HS-27A (cell line): ENCODE measurements at regions not wholly inside any gene's neighbourhood (a gene's known extent, or its start where the extent isn't known, plus 50 kb on each side); places are given as distances from the start of the nearest gene placed in this dataset.

Experiments used
- DNase-seq: peaks from one replicate; pipeline ENCODE4 v3.0.0-alpha.2; 2012; ENCODE audit warnings: low read depth, missing footprints

DNA sequence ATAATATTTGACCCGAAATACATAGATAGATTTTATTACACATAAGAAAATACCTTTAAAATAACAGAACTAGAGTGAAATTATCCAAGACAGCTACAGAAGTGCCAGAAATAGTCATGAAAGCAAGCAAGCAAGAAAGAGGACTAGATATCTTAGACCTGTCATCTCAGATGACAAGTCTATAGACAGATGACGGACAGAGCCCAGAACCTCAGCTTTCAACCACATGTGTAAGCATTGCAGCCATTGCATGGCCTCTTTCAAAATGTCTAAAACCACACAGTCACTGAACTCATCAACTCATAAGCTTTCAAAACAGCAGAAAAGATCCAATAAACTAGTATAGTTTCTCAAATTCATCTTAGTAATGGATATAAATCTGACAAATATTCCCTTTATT lies 59.8 kb upstream of the FHIT start:
- DNase-seq = no peak

- DNase-seq = no peak
Measured at GRCh38 chr3:61315871-61316270, 64.6 kb upstream of the FHIT start.

DNA sequence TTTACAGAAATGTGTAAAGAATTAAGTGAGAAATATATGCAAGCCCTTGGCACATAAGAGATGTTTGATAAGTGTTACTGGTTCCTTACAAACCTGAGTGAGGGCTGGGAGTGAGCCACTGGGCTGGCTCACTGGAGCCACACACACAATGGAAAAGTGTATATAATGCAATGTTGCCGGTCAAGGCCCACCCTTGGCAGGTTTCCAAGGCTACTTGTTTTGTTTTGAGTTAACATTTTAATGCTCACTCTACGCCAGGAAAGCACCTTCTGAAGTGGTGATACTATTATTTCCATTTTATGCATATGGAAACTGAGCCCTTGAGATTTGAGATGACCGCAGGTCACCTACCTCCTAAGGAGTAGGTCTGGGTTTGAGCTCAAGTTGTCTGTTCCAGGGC lies 71.8 kb upstream of the FHIT start:
- no peak for DNase-seq

- no peak for DNase-seq
Measured at GRCh38 chr3:61331929-61332552, 80.8 kb upstream of the FHIT start.

DNA sequence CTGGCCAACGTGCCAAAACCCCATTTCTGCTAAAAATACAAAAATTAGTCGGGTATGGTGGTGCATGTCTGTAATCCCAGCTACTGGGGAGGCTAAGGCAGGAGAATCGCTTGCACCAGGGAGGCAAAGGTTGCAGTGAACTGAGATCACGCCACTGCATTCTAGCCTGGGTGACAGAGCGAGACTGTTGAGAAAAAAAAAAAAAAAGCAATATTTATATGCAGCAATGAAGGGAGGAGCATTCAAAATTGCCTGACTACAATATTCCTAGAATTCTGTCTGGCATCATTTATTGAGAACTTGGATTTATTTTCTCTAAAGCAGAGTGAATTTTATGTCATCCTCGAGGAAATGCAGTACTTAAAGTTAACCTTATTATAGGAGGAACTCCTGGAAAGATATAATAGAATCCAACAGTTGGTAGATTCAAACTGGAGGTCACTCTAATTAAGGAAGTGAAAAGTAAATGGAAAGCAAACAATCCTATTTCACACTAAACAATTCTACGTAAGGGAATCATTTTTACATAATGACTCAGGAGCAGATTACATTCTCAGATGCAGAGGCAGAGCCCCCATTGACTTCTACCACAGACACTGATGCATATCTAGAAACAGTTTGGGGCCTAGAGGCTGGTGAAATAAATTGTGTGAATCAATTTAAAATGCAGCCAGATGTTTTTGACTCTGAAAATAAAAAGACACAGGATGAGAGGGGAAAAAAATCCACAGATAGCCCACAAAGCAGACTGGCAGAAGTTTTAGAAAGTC lies 82.1 kb upstream of the FHIT start:
- DNase-seq = no peak

- DNase-seq = no peak
Measured at GRCh38 chr3:61334783-61335182, 83.5 kb upstream of the FHIT start.

GRCh38 chr3:61340931-61341461 lies 89.7 kb upstream of the FHIT start:
- no peak for DNase-seq

GRCh38 chr3:61343543-61343942 lies 92.3 kb upstream of the FHIT start:
- DNase-seq = no peak

GRCh38 chr3:61345020-61345419 lies 93.8 kb upstream of the FHIT start:
- DNase-seq = no peak

DNA sequence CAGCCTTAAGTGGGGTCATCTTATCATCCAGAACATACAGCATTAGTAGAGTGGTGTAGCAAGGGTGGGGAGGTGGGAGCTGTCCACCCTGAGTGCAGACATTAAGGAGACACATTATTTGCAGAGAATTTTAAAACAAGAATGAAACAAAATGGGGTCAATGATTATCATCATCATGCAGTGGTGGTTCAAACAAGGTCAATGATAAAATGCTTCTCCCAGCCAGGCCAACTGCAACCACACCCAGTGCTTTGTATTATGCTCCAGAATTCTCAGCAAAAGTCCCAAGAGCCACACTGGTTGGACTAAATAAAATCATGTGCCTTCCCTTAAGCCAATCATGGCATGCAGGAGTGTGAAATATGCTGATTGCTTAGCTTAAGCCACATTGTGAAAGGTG lies 96.7 kb upstream of the FHIT start:
- DNase-seq = no peak

DNA sequence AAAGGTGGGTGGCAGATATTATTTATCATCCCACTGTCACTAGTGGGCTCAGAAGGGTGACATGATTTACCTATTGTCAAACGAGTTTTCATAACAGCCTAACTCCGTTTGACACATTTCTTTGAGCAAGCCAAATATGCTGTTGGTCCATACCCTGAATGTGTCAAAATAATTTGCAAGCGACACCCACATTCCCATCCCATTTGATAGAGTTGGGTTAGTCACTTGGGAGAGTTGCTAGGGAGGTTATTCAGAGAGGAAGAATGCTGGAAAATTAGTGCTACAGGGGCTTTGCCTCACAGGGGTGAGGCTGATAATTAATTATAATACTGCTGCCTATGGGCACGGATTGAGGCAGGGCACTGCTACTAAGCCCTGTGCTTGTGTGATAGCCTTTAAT lies 98.5 kb upstream of the FHIT start:
- DNase-seq = no peak

- DNase-seq = no peak
Measured at GRCh38 chr3:61350782-61351309, 99.6 kb upstream of the FHIT start.

GRCh38 chr3:61352306-61352705 lies 101.1 kb upstream of the FHIT start:
- DNase-seq = no peak

DNA sequence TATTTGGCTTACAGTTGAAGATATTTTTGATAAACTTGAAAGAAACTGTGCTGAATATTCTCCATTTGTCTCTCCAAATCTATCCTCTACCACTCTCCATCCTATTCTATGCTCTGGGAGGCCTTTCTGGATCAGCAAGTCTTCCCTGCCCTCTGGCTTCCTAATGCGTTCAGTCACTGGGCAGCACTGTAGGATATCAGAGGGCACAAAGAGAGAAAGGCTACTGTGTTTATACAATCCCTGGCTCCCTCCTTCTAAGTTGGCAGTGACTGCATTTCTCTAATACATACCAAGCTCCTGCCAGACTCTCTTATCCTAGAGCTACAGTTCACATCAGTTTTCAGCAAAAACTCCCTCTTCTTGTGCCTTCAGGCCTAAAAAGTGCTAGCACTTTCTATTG lies 102.1 kb upstream of the FHIT start:
- DNase-seq = no peak

- DNase-seq = no peak
Measured at GRCh38 chr3:61354604-61355003, 103.4 kb upstream of the FHIT start.

DNA sequence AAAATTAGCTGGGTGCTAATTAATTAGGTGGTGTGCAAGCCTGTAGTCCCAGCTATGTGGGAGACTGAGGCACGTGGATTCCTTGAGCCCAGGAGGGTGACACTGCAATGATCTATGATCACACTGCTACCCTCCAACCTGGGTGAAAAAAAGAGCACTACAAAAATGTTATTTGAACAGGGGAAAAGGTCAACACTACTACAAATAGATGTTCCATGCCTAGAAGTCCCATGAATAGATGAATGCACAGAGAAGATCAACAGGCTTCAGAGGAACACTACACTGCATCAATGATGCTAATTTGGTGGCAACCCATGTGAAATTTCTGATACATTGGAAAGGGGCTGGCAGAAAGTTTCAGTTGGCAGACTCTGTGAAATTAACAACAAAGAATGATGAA lies 105.4 kb upstream of the FHIT start:
- DNase-seq = no peak

- DNase-seq = no peak
Measured at GRCh38 chr3:61357902-61358301, 106.7 kb upstream of the FHIT start.

DNA sequence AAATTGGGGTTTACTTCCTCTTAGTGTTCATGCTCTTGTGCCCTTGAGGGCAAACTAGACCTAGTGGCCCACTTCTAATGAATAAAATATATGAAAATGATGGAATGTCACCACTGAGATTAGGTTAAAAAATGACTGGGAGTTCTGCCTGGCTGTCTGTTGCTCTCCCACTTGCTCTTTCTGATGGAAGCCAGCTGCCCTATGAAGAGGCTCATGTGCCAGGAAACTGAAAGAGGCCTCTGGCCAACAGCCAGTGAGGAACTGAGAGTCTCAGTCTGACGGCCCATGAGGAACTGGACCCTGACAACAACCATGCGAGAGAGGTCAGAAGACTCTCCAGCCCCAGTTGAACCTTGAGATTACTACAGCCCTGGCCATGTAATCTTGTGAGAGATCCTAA lies 107.1 kb upstream of the FHIT start:
- DNase-seq = no peak

DNA sequence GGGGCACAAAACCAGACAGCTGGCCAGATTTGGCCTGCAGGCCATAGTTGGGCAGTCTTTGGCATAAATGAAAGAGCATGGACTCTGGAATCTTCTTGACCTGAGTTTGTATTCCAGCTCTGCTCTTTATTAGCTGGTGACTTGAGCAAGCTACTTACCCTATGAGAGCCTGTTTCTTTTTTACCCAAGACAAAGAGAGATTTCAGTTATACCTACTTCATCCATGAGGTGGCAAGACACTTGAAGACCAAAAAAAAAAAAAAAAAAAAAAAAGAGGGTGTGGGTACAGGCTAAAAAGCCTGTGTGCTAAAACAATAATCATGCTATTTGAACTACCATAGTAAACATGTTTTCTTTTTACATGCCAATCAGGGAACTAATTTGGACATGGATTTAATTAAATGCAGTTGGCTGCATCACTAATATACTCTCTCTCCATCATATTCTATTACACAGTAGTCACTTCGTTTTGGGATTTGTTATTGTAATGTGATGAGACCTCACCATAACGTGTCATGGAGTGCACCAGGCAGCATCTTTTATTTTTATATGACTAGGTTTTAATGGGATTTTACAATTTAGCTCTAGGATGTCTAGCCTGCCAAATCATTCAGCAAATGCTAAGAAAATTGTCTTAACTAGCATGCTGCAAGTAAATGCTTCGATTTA lies 109.2 kb upstream of the FHIT start:
- DNase-seq = no peak

- no peak for DNase-seq
Measured at GRCh38 chr3:61369678-61370077, 118.4 kb upstream of the FHIT start.

- DNase-seq = peak; percentile 1
Measured at GRCh38 chr3:61371123-61371522, 119.9 kb upstream of the FHIT start.

DNA sequence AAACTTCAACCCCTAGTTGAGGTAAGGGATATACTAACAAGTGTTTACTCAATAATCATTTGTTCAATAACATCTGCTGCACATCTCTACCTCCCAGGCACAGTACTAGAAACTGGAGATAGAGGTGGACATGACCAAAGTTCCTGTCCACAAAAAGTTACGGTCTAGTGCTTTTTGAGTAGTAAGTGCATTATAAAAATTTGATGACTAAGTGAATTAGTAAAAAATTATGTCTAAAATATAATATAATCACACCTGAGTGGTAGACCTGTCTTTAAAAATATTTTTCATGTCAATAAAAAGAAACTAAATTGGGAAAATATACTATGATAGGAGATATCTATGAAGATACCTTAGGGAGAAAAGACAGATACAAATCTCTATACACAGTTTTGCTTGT lies 121.5 kb upstream of the FHIT start:
- DNase-seq = no peak

- DNase-seq = no peak
Measured at GRCh38 chr3:61378311-61378710, 127.1 kb upstream of the FHIT start.
